GM12878 (cell line): ENCODE measurements at regions not wholly inside any gene's neighbourhood (a gene's known extent, or its start where the extent isn't known, plus 50 kb on each side); places are given as distances from the start of the nearest gene placed in this dataset.

ENCODE experiments used
- ATAC-seq: fragments of 200-7000 bp; cut with Tn5 transposase; 3 replicates; pipeline ENCODE4 v1.9.1; 2020; ENCODE audit warnings: mild to moderate bottlenecking, moderate library complexity
- BruUV-seq: library from RNA; stranded (reverse); fragments of 400-500 nt; replicated peaks from 2 replicates; lab custom pipeline; 2021; lab: Mats Ljungman, UMichigan
- CTCF ChIA-PET: fragments of 300-600 bp; sonication (Branson Sonifier 250); formaldehyde crosslinking; extraction: SDS; loops from one replicate; lab custom pipeline; 2021; ENCODE audit warnings: inconsistent platforms; lab: Yijun Ruan, JAX
- POLR2A ChIA-PET: fragments of 350-600 bp; formaldehyde crosslinking; extraction: SDS; loops from one replicate; lab custom pipeline; 2021; ENCODE audit warnings: inconsistent platforms; lab: Charles Lee
- RAD21 ChIA-PET: fragments of 300-600 bp; sonication (Branson Sonifier 250); formaldehyde crosslinking; loops from one replicate; lab custom pipeline; 2023; ENCODE audit warnings: antibody characterized with exemption; ENCODE audit not compliant: unreplicated experiment; lab: Charles Lee
- SMC1A ChIA-PET: fragments of 300-600 bp; sonication (Branson Sonifier 250); formaldehyde crosslinking; loops from one replicate; lab custom pipeline; 2023; ENCODE audit not compliant: unreplicated experiment, uncharacterized antibody; lab: Charles Lee
- DNase-seq: peaks from one replicate; pipeline ENCODE4 v3.0.0-alpha.2; 2011; ENCODE audit warnings: low read depth, low spot score
- FAIRE-seq: peaks from 3 replicates; lab custom pipeline; 2011; peaks lifted over from hg19 to GRCh38; lab: Jason Lieb, UNC
- H2AFZ ChIP-seq: 2 replicates; pipeline ENCODE4 v1.6.0; 2011; ENCODE audit warnings: low read depth, low read length, control low read depth; ENCODE audit not compliant: control insufficient read depth
- H3K27ac ChIP-seq: 2 replicates; pipeline ENCODE4 v1.5.1; 2011; ENCODE audit warnings: control low read depth; ENCODE audit not compliant: control insufficient read depth, insufficient read depth
- H3K27me3 ChIP-seq, 2 experiments: replicated peaks in 1 of 2; 2 replicates each; pipeline versions ENCODE4 v1.6.0 to v1.6.1; 2011; ENCODE audit warnings: low read length in 1 of 2; ENCODE audit not compliant: control insufficient read depth in 2 of 2, insufficient read depth in 2 of 2
- H3K36me3 ChIP-seq, 2 experiments: 2 replicates each; pipeline ENCODE4 v1.5.1; 2011; ENCODE audit warnings: low read length in 1 of 2; ENCODE audit not compliant: control insufficient read depth in 2 of 2, insufficient read depth in 2 of 2
- H3K4me1 ChIP-seq: 2 replicates; pipeline ENCODE4 v1.6.1; 2011; ENCODE audit warnings: mild to moderate bottlenecking, low read length, moderate library complexity, mixed read lengths; ENCODE audit not compliant: control insufficient read depth, insufficient read depth
- H3K4me2 ChIP-seq: 2 replicates; pipeline ENCODE4 v1.6.0; 2011; ENCODE audit warnings: control low read depth; ENCODE audit not compliant: control insufficient read depth, insufficient read depth
- H3K4me3 ChIP-seq: fragments of 200-600 bp; sonication (generic); 2 replicates; pipeline ENCODE4 v1.5.1; 2016
- H3K79me2 ChIP-seq: 2 replicates; pipeline ENCODE4 v1.6.0; 2011; ENCODE audit warnings: low read length; ENCODE audit not compliant: control insufficient read depth, insufficient read depth
- H3K9ac ChIP-seq: 2 replicates; pipeline ENCODE4 v1.8.0; 2011; ENCODE audit warnings: low read length, control low read depth, mixed read lengths; ENCODE audit not compliant: control insufficient read depth, insufficient read depth
- H3K9me3 ChIP-seq: replicated peaks from 3 replicates; pipeline ENCODE4 v1.5.1; 2011; ENCODE audit warnings: mild to moderate bottlenecking, low read length; ENCODE audit not compliant: control insufficient read depth, insufficient read depth
- H4K20me1 ChIP-seq: 2 replicates; pipeline ENCODE4 v1.6.0; 2011; ENCODE audit not compliant: control insufficient read depth, insufficient read depth
- ASH2L ChIP-seq: fragments of 300-600, 200-600 bp; sonication (generic); IDR thresholded peaks from 2 replicates; pipeline ENCODE4 v1.6.1; 2017; ENCODE audit warnings: low read depth, mild to moderate bottlenecking, borderline replicate concordance
- BRCA1 ChIP-seq: IDR thresholded peaks from 2 replicates; pipeline ENCODE4 v1.6.1; 2011; ENCODE audit warnings: low read depth, low read length, improper control_type of control experiment
- FOXK2 ChIP-seq: fragments of 450-650 bp; IDR thresholded peaks from 2 replicates; pipeline ENCODE4 v1.6.1; 2017; ENCODE audit warnings: mild to moderate bottlenecking, moderate library complexity
- HCFC1 ChIP-seq: fragments of 150-350 bp; IDR thresholded peaks from 2 replicates; pipeline ENCODE4 v1.6.1; 2014; ENCODE audit warnings: low read length
- MXI1 ChIP-seq: fragments of 150-350 bp; IDR thresholded peaks from 2 replicates; pipeline ENCODE4 v1.6.1; 2011; ENCODE audit warnings: low read depth, mild to moderate bottlenecking, inconsistent platforms, low read length, improper control_type of control experiment
- SREBF1 ChIP-seq: IDR thresholded peaks from 2 replicates; pipeline ENCODE4 v1.6.1; 2012; ENCODE audit warnings: mild to moderate bottlenecking, low read length
- SUPT20H ChIP-seq: IDR thresholded peaks from 2 replicates; pipeline ENCODE4 v1.6.1; 2011; ENCODE audit warnings: low read depth, mild to moderate bottlenecking, low read length, moderate library complexity, borderline replicate concordance; ENCODE audit not compliant: control insufficient read depth
- TBL1XR1 ChIP-seq: IDR thresholded peaks from 2 replicates; pipeline ENCODE4 v1.6.1; 2012; ENCODE audit warnings: low read depth, low read length, improper control_type of control experiment
- TCF12 ChIP-seq: IDR thresholded peaks from 2 replicates; pipeline ENCODE4 v1.6.1; 2011; ENCODE audit warnings: low read depth, mild to moderate bottlenecking, low read length
- YBX1 ChIP-seq: fragments of 450-650 bp; IDR thresholded peaks from 2 replicates; pipeline ENCODE4 v1.6.1; 2016; ENCODE audit warnings: antibody characterized with exemption
- ZNF207 ChIP-seq: fragments of 450-650 bp; IDR thresholded peaks from 2 replicates; pipeline ENCODE4 v1.6.1; 2014; ENCODE audit warnings: antibody characterized with exemption, mild to moderate bottlenecking, borderline replicate concordance
- WGBS: methylation state at CpG from one replicate; pipeline ENCODE4 v1.1.6; 2016; ENCODE audit warnings: low lambda C conversion rate; ENCODE audit not compliant: insufficient replicate concordance, insufficient coverage; ENCODE audit errors: missing lambda C conversion rate; 5-methylcytosine and 5-hydroxymethylcytosine counted together
- in situ Hi-C: fragments of 300-500 bp; cut with MboI; formaldehyde crosslinking; loops from 9 replicates; pipeline ENCODE4 v1.14.3; 2018; ENCODE audit warnings: mixed read lengths
- intact Hi-C: fragments of 100-400 bp; cut with micrococcal nuclease; formaldehyde crosslinking; loops from one replicate; pipeline ENCODE4 v1.14.2; 2022; ENCODE audit not compliant: unreplicated experiment
- TF ChIP-seq, protein P1 (sequence below): fragments of 450-650 bp; IDR thresholded peaks from 2 replicates; pipeline ENCODE4 v1.6.1; 2016; ENCODE audit warnings: mild to moderate bottlenecking
- TF ChIP-seq, protein P2 (sequence below): IDR thresholded peaks from 2 replicates; pipeline ENCODE4 v1.6.1; 2011; ENCODE audit warnings: mild to moderate bottlenecking, low read depth, low read length, moderate library complexity; ENCODE audit not compliant: insufficient replicate concordance
- TF ChIP-seq, protein P3 (sequence below): fragments of 150-350 bp; IDR thresholded peaks from 2 replicates; pipeline ENCODE4 v1.6.1; 2016; ENCODE audit warnings: low read depth, low read length
- TF ChIP-seq, protein P4 (sequence below): fragments of 450-650 bp; conservative IDR thresholded peaks from 2 replicates; pipeline ENCODE4 v1.6.1; 2017; ENCODE audit warnings: mild to moderate bottlenecking, moderate library complexity

DNA sequence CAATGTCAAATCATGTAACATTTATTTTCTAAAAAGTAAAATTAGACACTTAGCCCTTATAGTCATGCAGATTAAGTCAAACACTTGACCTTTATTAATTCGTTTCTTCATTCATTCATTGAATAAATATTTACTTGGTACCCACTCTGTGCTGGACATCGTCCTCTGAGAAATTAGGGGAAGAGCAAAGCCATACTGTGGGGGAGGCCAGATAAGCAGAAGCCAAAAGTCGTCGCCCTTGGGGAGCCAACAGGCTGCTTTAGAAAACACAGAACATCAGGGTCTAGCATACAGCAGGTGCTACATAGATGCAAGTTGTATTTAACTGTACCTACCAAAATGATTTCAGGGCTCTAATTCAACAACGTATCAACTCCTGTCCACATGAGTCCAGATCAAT is 66.1 kb upstream of the PROX1 start:
- FAIRE-seq, result no peak

More for the DNA sequence above, 66.1 kb upstream of the PROX1 start:
- CTCF ChIA-PET, result no interaction called here
- no peaks in the 10 kb centered on the region for H3K4me1 ChIP-seq
- WGBS, result 48% methylated on average over 5 of the region's 5 CpGs
- POLR2A ChIA-PET, result no interaction called here
- intact Hi-C loops (no loop called here), in situ Hi-C loops (no loop called here)
- H3K9me3 ChIP-seq, result no peaks in the 10 kb centered on the region
- H4K20me1 ChIP-seq, result no peaks in the 10 kb centered on the region
- no peak overlapping the region for H3K4me2 ChIP-seq
- no peak for DNase-seq
- H2AFZ ChIP-seq, result no peak overlapping the region
- RAD21 ChIA-PET, result no interaction called here
- H3K27me3 ChIP-seq, result no peaks in the 10 kb centered on the region
- no peak overlapping the region for H3K27ac ChIP-seq
- H3K9ac ChIP-seq, result no peak overlapping the region
- no peaks in the 10 kb centered on the region for H3K79me2 ChIP-seq
- no TSS peak for BruUV-seq
- no peak overlapping the region for H3K4me3 ChIP-seq
- SMC1A ChIA-PET, result no interaction called here
- H3K36me3 ChIP-seq, result no peaks in the 10 kb centered on the region
- TF ChIP-seq, protein P1, sequence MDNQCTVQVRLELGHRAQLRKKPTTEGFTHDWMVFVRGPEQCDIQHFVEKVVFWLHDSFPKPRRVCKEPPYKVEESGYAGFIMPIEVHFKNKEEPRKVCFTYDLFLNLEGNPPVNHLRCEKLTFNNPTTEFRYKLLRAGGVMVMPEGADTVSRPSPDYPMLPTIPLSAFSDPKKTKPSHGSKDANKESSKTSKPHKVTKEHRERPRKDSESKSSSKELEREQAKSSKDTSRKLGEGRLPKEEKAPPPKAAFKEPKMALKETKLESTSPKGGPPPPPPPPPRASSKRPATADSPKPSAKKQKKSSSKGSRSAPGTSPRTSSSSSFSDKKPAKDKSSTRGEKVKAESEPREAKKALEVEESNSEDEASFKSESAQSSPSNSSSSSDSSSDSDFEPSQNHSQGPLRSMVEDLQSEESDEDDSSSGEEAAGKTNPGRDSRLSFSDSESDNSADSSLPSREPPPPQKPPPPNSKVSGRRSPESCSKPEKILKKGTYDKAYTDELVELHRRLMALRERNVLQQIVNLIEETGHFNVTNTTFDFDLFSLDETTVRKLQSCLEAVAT, result no peak
- TF ChIP-seq, protein P2, sequence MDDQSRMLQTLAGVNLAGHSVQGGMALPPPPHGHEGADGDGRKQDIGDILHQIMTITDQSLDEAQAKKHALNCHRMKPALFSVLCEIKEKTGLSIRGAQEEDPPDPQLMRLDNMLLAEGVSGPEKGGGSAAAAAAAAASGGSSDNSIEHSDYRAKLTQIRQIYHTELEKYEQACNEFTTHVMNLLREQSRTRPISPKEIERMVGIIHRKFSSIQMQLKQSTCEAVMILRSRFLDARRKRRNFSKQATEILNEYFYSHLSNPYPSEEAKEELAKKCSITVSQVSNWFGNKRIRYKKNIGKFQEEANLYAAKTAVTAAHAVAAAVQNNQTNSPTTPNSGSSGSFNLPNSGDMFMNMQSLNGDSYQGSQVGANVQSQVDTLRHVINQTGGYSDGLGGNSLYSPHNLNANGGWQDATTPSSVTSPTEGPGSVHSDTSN, result no peak
- no peak for TF ChIP-seq BRCA1
- TF ChIP-seq SREBF1, result no peak
- TF ChIP-seq YBX1, result no peak
- no peak for TF ChIP-seq HCFC1
- TF ChIP-seq FOXK2, result no peak
- TF ChIP-seq, protein P3, sequence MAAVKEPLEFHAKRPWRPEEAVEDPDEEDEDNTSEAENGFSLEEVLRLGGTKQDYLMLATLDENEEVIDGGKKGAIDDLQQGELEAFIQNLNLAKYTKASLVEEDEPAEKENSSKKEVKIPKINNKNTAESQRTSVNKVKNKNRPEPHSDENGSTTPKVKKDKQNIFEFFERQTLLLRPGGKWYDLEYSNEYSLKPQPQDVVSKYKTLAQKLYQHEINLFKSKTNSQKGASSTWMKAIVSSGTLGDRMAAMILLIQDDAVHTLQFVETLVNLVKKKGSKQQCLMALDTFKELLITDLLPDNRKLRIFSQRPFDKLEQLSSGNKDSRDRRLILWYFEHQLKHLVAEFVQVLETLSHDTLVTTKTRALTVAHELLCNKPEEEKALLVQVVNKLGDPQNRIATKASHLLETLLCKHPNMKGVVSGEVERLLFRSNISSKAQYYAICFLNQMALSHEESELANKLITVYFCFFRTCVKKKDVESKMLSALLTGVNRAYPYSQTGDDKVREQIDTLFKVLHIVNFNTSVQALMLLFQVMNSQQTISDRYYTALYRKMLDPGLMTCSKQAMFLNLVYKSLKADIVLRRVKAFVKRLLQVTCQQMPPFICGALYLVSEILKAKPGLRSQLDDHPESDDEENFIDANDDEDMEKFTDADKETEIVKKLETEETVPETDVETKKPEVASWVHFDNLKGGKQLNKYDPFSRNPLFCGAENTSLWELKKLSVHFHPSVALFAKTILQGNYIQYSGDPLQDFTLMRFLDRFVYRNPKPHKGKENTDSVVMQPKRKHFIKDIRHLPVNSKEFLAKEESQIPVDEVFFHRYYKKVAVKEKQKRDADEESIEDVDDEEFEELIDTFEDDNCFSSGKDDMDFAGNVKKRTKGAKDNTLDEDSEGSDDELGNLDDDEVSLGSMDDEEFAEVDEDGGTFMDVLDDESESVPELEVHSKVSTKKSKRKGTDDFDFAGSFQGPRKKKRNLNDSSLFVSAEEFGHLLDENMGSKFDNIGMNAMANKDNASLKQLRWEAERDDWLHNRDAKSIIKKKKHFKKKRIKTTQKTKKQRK, result no peak
- no peak for TF ChIP-seq ASH2L
- TF ChIP-seq TBL1XR1, result no peak
- no peak for TF ChIP-seq TCF12
- TF ChIP-seq MXI1, result no peak
- no peak for TF ChIP-seq ZNF207
- no peak for TF ChIP-seq SUPT20H
- TF ChIP-seq, protein P4, sequence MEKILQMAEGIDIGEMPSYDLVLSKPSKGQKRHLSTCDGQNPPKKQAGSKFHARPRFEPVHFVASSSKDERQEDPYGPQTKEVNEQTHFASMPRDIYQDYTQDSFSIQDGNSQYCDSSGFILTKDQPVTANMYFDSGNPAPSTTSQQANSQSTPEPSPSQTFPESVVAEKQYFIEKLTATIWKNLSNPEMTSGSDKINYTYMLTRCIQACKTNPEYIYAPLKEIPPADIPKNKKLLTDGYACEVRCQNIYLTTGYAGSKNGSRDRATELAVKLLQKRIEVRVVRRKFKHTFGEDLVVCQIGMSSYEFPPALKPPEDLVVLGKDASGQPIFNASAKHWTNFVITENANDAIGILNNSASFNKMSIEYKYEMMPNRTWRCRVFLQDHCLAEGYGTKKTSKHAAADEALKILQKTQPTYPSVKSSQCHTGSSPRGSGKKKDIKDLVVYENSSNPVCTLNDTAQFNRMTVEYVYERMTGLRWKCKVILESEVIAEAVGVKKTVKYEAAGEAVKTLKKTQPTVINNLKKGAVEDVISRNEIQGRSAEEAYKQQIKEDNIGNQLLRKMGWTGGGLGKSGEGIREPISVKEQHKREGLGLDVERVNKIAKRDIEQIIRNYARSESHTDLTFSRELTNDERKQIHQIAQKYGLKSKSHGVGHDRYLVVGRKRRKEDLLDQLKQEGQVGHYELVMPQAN, result no peak
- ATAC-seq, result no peak
